ENCODE measurements at regions not wholly inside any gene's neighbourhood (a gene's known extent, or its start where the extent isn't known, plus 50 kb on each side); places are given as distances from the start of the nearest gene placed in this dataset.
A peak's percentile ranks its signal among the peaks of the same experiment; 100 is the strongest.
"Not testable (repeated sequence)": the region's sequence is repeated elsewhere in the genome, so short reads cannot be mapped to it uniquely, and the experiment has no call there.

DNA sequence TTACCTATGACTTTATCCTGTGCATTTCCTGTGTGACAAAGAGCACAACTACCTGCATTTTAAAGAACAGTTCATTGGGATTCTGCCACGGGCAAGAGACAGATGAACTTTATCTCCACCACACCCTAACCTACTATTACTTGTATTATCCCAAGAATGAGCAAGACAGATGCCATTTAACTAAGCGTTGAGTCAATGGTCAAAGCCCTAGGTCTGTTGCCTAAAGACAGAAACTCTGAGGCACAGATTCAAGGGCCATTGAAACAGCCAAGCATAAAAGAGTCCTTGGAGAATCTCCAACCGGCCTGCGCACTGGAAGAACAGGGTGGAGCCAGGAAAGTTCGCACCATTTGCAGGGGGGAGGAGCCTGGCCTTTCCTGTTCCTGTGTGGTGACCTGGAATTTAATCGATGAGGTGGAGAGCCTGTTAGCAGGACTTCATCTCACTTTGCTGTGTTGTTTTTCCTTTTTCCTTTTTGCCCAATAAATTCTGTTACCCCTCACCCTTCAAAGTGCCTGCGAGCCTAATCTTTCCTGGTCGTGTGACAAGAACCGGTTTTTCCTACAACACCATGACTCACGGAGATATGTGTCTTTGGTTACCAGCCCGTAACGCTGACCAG, 146.4 kb upstream of the DIAPH2 start:
- DNase-seq = peak in 1 of 2 donors; percentile 44
- intact Hi-C loops (cut with DNase I; ENCODE audit: low total_unique reads) = no loop called here
- Histone ChIP-seq H3K27me3 (no peaks in the 10 kb centered on the region), H3K4me1 (no peaks in the 10 kb centered on the region), H3K9me3 (no peaks in the 10 kb centered on the region), H3K4me3 (no peak overlapping the region), H3K27ac (peak overlapping the region in 3 of 5 donors; percentile 17 to 24 (median 17)), H3K36me3 (no peaks in the 10 kb centered on the region)
- WGBS, 5 donors = 51 to 58% (median 57%) methylated on average over 11 to 12 of the region's 12 CpGs
- no peak for TF ChIP-seq POLR2A (IDR thresholded peaks at IDR 0.05)
- TF ChIP-seq EP300 (IDR thresholded peaks at IDR 0.05) = no peak
- TF ChIP-seq POLR2AphosphoS5 (IDR thresholded peaks at IDR 0.05) = no peak
- TF ChIP-seq, protein P1, sequence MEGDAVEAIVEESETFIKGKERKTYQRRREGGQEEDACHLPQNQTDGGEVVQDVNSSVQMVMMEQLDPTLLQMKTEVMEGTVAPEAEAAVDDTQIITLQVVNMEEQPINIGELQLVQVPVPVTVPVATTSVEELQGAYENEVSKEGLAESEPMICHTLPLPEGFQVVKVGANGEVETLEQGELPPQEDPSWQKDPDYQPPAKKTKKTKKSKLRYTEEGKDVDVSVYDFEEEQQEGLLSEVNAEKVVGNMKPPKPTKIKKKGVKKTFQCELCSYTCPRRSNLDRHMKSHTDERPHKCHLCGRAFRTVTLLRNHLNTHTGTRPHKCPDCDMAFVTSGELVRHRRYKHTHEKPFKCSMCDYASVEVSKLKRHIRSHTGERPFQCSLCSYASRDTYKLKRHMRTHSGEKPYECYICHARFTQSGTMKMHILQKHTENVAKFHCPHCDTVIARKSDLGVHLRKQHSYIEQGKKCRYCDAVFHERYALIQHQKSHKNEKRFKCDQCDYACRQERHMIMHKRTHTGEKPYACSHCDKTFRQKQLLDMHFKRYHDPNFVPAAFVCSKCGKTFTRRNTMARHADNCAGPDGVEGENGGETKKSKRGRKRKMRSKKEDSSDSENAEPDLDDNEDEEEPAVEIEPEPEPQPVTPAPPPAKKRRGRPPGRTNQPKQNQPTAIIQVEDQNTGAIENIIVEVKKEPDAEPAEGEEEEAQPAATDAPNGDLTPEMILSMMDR (IDR thresholded peaks at IDR 0.05) = no peak

- intact Hi-C loops (cut with DNase I; ENCODE audit: low total_unique reads) = no loop called here
- H3K4me3 ChIP-seq = no peak overlapping the region
- 30 to 54% (median 48%) methylated on average over 2 of the region's 2 CpGs for WGBS, 5 donors
- no peak overlapping the region for H3K27ac ChIP-seq
- H3K27me3 ChIP-seq = no peaks in the 10 kb centered on the region
- no peaks in the 10 kb centered on the region for H3K36me3 ChIP-seq
- H3K9me3 ChIP-seq = no peaks in the 10 kb centered on the region
- H3K4me1 ChIP-seq = no peaks in the 10 kb centered on the region
- DNase-seq = no peak
- TF ChIP-seq POLR2A (IDR thresholded peaks at IDR 0.05) = no peak
- TF ChIP-seq EP300 (IDR thresholded peaks at IDR 0.05) = no peak
- TF ChIP-seq, protein P1 (IDR thresholded peaks at IDR 0.05) = no peak
- TF ChIP-seq POLR2AphosphoS5 (IDR thresholded peaks at IDR 0.05) = no peak
Measured at GRCh38 chrX:96540111-96540631, 144.5 kb upstream of the DIAPH2 start.

DNA sequence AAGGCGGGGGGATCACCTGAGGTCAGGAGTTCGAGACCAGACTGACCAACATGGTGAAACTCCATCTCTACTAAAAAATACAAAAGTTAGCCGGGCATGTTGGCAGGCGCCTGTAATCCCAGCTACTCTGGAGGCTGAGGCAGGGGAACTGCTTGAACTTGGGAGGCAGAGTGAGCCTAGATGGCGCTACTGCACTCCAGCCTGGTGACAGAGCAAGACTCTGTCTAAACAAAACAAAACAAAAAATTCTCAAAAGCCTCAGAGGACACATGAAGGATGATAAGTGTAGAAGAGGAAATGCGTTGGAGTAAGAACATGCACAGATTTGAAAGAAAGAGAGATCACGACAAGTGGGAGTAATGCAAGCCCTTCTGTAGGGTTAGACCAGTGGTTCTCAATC, 138.4 kb upstream of the DIAPH2 start:
- H3K9me3 ChIP-seq; H3K27me3 ChIP-seq; H3K36me3 ChIP-seq; intact Hi-C loops (cut with DNase I; ENCODE audit: low total_unique reads); H3K27ac ChIP-seq; H3K4me1 ChIP-seq; DNase-seq; H3K4me3 ChIP-seq: not testable (repeated sequence)
- 58 to 80% (median 73%) methylated on average over 7 of the region's 7 CpGs for WGBS, 5 donors

- Histone ChIP-seq H3K4me3 (no peak overlapping the region), H3K4me1 (no peaks in the 10 kb centered on the region), H3K9me3 (no peaks in the 10 kb centered on the region), H3K36me3 (no peaks in the 10 kb centered on the region), H3K27ac (no peak overlapping the region), H3K27me3 (no peaks in the 10 kb centered on the region)
- intact Hi-C loops (cut with DNase I; ENCODE audit: low total_unique reads) = no loop called here
- 50 to 62% (median 54%) methylated on average over 6 of the region's 6 CpGs for WGBS, 5 donors
- DNase-seq = no peak
- TF ChIP-seq POLR2A (IDR thresholded peaks at IDR 0.05) (no peak), POLR2AphosphoS5 (IDR thresholded peaks at IDR 0.05) (no peak), EP300 (IDR thresholded peaks at IDR 0.05) (no peak)
- TF ChIP-seq, protein P1 (IDR thresholded peaks at IDR 0.05) = no peak
Measured at GRCh38 chrX:96551322-96551872, 133.2 kb upstream of the DIAPH2 start.

GRCh38 chrX:96556886-96557285, 127.8 kb upstream of the DIAPH2 start:
- Histone ChIP-seq H3K4me3 (no peak overlapping the region), H3K36me3 (no peaks in the 10 kb centered on the region), H3K9me3 (no peaks in the 10 kb centered on the region), H3K27me3 (no peaks in the 10 kb centered on the region), H3K4me1 (no peaks in the 10 kb centered on the region), H3K27ac (peak overlapping the region in 4 of 5 donors; percentile 25 to 38 (median 28))
- intact Hi-C loops (cut with DNase I; ENCODE audit: low total_unique reads) = no loop called here
- DNase-seq = peak in 1 of 2 donors; percentile 7
- 38 to 51% (median 48%) methylated on average over 2 of the region's 2 CpGs for WGBS, 5 donors
- TF ChIP-seq POLR2A (IDR thresholded peaks at IDR 0.05) (no peak), EP300 (IDR thresholded peaks at IDR 0.05) (no peak), POLR2AphosphoS5 (IDR thresholded peaks at IDR 0.05) (no peak)
- TF ChIP-seq, protein P1 (IDR thresholded peaks at IDR 0.05) = no peak

- H3K27me3 ChIP-seq; H3K4me1 ChIP-seq; H3K9me3 ChIP-seq; DNase-seq; intact Hi-C loops (cut with DNase I; ENCODE audit: low total_unique reads); H3K4me3 ChIP-seq; H3K36me3 ChIP-seq; H3K27ac ChIP-seq: not testable (repeated sequence)
- WGBS, 5 donors = 30 to 57% (median 48%) methylated on average over 5 of the region's 5 CpGs
Measured at GRCh38 chrX:96561129-96561528, 123.5 kb upstream of the DIAPH2 start.
